Skin of body (tissue), 1 donor: ENCODE measurements at regions not wholly inside any gene's neighbourhood (a gene's known extent, or its start where the extent isn't known, plus 50 kb on each side); places are given as distances from the start of the nearest gene placed in this dataset.
"Not testable (repeated sequence)": the region's sequence is repeated elsewhere in the genome, so short reads cannot be mapped to it uniquely, and the experiment has no call there.

Experiments
- DNase-seq: peaks from one replicate; lab custom pipeline; 2025; lab: John Stamatoyannopoulos, UW

DNA sequence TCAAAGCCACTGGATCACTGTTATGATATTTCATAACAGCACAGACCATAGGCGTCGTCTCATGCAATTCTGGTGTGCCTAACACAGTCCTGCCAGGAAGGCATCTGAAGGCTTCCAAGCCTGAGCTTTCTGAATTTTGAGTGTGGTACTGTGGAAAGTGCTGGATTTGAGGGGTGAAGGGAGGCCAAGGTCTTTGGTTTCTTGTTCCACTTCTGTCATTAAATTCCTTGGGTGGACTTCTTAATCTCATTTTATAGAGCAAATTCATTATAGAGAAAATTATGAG, 441.3 kb upstream of the PIK3R1 start:
- DNase-seq, result no peak

DNA sequence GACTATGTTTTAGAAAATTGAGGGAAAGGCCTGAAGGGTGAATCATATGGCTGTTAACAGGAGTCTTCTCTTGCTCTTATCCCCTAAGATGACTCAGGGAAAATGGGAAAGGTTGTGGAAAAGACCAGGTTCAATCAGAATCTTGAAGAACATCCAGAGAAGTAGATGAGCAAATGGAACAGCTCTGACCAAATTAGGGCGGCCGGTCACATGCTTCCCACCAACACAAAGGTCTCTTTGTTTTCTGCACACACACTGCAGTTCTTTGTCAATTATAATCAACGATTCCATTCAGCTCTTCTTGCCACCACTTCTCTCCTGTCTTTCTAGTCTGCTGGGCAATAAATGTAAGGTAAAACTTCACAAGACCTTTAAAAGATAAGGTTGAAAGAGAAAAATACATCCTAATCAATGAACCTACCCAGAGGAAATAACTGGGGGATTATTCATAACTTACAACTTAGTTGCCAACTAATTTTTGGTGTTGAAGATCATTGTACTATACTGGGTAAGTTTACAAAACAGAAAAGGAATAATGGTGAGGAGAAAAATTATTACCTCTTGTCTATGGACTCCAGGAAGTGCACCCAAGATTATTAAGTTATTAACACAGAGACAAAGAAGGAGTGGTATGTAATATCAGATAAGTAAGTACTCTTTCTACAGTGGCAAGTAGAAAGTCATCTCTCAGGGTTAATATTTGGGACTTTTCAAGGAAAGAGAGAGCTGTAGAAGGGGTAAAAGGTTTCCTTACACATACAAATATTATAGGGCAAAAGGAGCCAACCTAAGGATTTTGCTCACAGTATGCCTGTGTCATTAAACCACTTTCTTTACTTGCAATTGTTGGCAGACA, 441.9 kb upstream of the PIK3R1 start:
- no peak for DNase-seq

DNA sequence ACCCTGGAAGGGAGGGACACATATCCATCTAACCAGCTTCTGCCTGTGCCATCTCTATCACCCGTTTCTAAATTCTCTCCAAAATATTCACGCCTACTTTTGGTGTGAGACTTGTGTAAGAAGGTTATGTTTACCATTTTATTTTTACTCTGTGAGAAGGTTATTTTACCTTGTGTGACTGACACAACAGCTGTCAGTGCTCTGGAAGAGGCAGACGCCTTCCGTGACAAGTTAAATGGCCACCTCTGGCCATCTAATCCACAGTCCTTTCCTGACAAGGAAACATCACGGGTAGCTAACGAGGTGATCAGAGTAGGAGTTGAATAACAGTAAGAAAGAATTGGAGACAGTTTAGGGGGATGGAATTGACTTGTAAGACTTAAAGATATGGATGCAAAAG, 443.8 kb upstream of the PIK3R1 start:
- no peak for DNase-seq

DNA sequence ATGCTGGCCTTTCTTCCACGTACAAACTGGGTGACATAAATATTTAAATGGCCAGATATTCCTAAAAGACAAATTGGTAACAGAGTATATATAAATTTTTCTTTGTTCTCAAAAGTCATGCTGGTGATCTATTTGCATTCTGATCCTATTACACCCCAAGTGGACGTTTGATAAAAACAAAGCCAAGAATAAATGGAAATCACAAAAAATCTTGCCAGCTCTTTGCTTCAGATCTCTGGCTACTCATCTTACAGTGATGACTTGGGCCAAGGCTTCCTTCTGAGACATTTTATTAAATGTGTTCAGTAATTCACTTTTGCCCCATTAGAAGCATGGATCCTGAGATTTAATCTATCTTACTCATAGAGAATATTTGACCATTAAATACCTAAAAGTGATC, 444.3 kb upstream of the PIK3R1 start:
- DNase-seq, result no peak

DNA sequence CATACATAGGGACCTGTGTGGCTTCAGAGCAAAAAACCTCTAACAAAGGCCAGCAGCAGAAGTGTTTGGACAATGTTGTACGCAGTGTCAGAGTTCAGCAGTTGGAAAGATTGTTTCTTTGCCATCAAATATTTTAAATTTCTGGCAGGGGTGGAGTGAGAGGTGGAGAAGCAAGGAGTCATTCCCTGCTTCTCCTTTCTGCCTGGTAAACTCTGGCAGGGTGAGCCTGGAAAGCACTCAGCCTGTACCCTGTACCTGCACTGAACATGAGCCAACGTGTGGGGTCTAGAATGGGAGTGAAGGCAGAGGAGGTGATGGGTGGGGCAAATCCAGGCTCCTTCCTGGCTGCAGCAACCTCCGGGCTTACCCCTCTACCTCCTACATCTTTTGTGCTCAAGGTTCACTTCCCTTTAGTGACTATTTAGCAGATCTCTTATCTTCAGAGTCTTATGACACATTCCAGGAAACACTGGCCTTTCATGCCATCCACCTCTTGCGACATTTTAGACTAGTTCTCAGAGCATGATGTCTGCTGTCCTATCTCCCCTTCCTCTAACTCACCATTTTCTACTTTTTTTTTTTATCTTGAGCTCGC, 445.0 kb upstream of the PIK3R1 start:
- DNase-seq, result no peak

DNA sequence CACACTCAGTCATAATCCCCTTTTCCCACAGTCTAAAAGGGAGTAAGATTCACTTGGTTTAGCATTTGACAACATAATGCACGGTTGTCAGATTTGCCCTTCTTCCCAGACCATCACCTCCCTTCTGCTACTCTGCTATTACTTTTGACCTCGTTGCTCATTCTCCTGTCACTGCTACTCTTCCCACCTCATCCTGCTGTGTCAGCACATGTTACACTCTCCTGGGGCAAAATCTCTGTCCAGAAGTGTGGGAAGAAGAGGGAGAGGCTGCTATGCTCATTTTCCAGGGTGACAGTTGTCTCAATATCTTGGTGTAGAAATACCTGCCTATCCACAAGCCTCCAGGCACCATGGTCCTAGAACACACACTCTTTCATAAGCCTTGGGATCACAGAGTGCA, 449.9 kb upstream of the PIK3R1 start:
- DNase-seq, result no peak

DNA sequence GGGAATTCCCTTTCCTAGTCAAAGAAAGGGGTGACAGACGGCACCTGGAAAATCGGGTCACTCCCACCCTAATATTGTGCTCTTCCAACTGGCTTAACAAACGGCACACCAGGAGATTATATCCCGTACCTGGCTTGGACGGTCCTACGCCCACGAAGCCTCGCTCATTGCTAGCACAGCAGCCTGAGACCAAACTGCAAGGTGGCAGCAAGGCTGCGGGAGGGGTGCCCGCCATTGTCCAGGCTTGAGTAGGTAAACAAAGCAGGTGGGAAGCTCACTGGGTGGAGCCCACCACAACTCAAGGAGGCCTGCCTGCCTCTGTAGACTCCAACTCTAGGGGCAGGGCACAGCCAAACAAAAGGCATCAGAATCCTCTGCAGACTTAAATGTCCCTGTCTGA, 457.8 kb upstream of the PIK3R1 start:
- not testable (repeated sequence) for DNase-seq

DNA sequence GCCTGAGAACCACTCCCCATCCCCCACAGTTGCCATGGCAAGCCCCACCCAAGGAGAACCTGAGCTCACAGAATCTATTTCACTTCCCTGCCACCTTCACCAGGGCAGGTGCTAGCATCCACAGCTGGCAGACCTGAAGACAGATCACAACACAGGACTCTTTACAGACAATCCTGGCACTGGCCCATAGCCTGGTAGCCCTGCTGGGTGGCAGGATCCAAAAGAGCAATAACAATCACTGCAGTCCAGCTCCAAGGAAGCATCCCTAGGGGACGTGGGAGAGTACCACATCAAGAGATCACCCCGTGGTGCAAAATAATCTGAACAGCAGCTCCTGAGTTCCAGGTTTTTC, 463.2 kb upstream of the PIK3R1 start:
- DNase-seq, result no peak

DNA sequence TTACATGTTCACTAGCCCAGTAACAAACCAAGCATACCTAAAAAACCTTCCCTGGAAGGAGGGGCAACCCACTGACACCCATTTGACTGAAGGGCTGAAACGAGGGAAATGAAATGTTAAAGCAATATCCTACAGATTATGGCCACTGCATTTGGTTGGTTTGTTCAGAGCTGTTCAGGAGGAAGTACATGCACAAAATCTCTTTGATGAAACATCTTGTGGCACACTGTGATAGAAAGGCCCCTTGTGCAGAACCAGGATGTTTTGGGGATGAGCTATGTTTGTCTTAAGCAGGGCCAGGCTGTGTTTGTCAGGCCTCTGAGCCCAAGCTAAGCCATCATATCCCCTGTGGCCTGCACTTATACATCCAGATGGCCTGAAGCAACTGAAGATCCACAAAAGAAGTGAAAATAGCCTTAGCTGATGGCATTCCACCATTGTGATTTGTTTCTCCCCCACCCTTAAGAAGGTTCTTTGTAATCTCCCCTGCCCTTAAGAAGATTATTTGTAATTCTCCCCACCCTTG, 467.3 kb upstream of the PIK3R1 start:
- DNase-seq, result no peak

DNA sequence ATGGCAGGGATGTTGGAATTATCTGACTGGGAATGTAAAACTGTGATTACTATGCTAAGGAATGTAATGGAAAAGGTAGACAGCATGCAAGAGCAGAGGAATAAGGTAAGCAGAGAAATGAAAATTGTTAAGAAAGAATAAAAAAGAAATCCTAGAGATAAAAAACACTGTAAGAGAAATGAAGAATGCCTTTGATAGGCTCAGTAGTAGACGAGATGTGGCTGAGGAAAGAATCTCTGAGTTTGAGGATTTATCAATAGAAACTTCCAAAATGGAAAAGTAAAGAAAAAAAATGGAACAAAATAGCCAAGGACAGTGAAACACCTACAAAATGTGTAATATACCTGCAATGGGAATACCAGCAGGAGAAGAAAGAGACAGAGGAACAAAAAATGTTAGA, 468.5 kb upstream of the PIK3R1 start:
- DNase-seq, result no peak

DNA sequence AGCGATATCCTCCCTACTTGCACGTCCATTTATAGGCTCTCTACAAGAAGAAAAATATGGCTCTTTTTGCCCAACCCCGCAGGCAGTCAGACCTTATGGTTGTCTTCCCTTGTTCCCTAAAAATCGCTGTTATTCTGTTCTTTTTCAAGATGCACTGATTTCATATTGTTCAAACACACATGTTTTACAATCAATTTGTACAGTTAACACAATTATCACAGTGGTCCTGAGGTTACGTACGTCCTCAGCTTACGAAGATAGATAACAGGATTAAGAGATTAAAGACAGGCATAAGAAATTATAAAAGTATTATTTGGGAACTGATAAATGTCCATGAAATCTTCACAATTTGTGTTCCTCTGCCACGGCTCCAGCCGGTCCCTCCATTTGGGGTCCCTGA, 468.9 kb upstream of the PIK3R1 start:
- DNase-seq, result not testable (repeated sequence)

DNA sequence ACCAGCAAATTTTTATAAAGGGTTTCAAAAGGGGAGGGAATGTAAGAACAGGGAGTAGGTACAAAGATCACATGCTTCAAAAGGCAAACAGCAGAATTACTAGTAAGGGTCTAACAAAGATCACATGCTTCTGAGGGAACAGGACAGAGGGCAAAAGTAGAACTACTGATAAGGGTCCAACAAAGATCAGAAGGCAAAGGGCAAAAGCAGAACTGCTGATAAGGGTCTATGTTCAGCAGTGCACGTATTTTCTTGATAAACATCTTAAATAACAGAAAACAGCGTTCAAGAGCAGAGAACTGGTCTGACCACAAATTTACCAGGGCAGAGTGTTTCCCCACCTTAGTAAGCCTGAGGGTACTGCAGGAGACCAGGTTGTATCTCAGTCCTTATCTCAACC, 469.5 kb upstream of the PIK3R1 start:
- DNase-seq, result no peak

DNA sequence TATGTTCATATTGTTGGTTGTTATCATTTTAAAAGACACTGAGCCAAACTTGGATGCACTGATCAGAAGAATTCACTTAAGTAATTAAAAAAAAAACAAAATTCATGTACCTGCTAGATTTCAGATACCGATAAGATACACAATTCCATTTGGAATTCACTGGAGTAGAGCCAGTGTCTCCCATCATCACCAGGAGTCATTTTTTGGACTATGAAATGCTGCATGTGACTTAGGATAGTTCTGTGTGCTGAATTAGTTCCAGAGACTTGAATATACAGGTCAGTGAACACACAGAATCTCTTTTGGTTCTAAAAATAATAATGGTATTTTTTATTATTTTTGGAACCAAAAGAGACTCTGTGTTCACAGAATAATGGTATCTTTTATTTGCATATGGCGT, 482.6 kb upstream of the PIK3R1 start:
- DNase-seq, result no peak

DNA sequence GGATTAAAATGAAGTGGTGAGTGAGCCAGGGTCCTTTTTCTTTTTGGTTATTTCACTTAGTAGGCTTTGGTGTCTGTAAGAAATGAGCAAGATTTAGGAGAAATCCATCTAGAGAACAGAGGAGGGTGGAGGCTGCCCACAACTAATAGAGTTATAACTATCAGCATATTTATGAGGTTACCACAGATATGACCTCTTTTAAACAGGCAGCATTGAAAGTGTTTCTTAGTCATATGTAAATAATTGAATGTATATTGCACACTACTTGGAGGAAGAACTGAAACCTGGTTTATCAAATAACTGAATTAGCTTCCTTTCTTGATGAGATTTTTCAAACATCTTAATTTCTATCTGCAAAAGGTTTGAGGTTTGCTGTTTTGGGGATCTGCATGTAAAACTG, 483.1 kb upstream of the PIK3R1 start:
- no peak for DNase-seq

DNA sequence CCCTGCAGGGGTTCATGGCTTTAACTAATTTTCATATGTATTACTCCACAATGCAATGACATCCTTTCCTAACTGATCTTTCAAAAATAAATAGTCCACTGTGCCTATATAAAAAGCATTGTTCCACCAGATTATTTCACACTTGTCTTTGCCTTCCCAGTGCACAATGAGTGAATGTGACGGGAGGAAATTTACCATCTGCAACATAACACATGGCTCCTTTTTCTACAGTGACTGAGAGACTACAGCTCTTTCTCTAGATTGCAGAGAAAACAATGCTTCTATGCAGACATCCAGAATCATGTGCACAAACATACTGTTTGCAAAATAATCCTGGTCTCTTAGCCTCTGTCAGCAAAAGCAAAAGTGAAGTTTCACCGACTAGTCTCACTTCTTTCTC, 483.7 kb upstream of the PIK3R1 start:
- DNase-seq, result peak; percentile 41

DNA sequence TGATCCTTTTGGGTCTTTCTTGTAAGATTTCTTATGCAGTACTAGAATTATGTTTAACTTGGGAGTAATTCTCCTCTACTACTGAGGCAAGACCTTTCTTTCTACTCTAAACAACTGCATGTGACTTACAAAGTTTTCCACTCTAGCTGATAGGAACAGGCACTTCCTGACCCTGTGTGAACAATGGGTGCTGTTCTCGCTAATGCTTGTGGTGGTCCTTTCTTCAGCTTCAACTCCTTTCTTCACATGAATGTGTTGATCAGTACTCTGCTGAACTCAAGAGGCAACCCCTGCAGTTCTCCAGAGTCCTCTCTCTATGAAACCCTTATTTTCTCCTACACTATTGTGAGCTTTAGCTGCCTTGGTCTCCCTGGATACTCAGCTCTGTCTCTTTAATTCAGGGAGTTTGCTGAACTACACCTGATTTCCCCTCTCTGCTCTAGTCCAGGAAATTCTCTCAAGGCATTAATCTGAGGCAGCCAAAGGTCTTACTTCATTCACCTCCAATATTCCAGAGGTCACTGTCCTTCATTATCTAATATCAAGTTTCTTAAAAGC, 484.6 kb upstream of the PIK3R1 start:
- DNase-seq, result no peak

DNA sequence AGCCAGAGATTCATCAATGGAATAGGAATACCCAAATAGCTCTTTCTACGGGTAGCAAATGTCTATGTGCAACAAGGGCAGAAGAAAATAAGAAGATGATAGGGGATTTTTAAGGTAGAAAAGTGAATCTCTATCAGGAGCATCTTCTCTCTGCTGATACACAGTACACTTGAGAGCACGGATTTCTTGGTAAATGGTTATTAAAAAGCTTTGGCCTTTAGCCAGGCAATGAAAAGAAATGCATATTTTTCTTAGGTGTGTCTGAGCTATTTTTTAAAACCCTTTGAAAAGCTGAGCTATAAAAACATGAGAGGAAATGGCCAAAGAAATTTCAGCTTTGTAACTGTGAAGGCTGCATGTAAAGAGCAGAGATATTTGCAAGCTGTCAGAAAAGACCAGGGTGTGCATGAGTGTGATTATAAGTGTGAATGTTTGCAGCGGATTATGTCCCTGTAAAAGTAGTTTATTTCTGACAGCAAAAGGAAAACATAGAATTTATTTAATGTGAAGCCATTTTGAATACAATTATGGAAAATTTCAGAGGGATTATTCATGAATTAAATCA, 487.1 kb upstream of the PIK3R1 start:
- no peak for DNase-seq

DNA sequence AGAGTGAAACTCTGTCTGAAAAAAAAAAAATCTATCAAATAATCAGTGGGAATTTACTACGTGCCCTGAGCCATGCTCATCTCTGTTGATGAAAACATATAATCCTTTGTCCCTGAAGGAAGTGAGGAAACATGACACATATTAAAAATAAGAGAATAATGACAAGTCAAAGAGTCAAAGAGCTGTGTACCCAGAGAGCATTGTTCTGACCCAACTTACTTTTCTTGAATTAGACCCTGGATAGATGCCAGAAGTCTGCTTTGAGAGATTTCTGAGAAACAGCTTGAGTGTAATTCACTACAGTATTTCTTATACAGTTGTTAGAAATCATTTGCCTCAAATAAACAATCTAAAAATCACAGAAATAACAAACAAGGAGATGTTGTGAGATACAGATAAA, 490.0 kb upstream of the PIK3R1 start:
- peak; percentile 3 for DNase-seq

DNA sequence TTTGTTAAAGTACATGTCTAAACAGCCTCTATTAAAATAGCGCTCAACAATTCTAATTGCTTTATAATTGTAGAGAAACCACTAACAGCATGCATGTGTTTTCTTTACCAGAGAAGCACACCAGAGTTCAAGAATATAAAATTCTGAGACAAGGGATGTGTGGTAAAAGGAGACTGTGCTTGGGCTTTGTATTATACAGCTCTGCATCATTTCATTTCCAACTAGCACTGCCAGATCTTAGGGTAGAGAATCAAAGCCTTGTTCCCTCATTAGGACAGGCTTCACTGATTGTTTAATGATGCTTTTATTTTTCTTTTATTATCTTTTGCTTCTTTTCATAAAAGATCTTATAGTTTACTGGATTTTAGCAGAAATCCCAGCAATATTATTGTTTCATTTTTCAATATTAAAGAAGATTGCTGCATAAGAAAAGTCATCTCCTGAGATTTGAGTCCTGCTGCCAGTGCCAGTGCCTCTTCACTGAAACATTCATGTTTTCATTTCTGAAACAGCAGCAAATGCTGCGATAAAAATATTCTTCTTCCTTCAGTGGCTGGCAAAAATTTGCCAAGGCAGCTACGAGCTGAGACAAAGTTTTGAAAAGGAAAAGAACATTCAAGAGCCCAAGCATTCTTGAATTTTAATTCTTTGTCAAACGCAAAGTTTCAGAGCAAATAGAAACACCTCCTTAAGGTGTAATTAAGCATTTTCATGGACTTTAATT, 491.0 kb upstream of the PIK3R1 start:
- DNase-seq, result peak; percentile 3

DNA sequence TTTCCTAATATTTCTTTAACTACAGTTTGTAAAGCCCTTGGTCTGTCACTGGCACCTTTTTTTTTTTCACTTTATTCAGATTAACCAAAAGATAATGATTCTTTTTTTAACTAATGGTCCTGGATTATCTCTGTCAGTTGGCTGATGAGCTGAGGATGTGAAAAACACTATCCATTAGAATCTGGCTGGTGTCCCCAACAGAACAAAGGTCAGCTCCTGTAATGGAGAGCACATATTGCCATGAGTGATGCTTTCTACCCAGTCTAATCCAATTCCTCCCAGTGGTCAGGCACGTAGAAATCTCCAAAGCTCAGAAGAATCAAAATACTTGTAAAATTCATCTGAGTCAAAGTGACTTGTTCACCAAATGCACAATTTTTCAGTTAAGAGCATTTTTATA, 491.7 kb upstream of the PIK3R1 start:
- DNase-seq, result no peak

DNA sequence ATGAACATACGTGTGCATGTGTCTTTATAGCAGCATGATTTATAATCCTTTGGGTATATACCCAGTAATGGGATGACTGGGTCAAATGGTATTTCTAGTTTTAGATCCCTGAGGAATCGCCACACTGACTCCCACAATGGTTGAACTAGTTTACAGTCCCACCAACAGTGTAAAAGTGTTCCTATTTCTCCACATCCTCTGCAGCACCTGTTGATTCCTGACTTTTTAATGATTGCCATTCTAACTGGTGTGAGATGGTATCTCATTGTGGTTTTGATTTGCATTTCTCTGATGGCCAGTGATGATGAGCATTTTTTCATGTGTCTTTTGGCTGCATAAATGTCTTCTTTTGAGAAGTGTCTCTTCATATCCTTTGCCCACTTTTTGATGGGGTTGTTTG, 493.0 kb upstream of the PIK3R1 start:
- DNase-seq, result not testable (repeated sequence)

DNA sequence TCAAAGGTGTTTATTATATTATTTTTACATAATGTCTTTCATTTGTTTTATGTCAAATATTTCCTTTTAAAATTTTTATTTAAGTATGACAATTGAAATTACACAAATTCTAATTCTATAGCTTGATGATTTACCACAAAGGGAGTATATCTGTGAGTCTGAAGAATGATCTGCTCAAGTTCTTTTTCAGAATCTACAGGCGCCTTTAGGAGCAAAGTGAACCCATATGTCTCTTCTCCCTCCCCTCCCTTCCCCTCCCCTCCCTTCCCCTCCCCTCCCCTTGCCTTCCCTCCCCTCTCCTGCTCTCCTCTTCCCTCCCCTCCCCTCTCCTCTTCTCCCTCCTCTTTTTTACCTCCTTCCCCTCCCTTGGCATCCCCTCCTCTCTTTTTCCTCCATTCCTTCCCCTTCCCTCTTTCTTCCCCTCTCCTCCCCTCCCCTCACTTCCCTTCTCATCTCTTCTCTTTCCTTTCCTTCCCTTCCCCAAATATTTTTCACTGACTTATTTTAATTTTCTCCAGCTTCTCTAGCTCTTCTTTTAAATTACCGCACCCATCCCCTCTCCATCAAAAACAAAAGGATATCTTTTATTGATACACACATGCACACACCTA, 495.3 kb upstream of the PIK3R1 start:
- no peak for DNase-seq
